ENCODE measurements at regions not wholly inside any gene's neighbourhood (a gene's known extent, or its start where the extent isn't known, plus 50 kb on each side); places are given as distances from the start of the nearest gene placed in this dataset.

GRCh38 chr7:50166997-50167965 lies 74.2 kb upstream of the ZPBP start:
- no peak overlapping the region for H3K4me3 ChIP-seq
- H3K36me3 ChIP-seq = no peaks in the 10 kb centered on the region
- no peak for ATAC-seq
- no peaks in the 10 kb centered on the region for H3K4me1 ChIP-seq
- no peak overlapping the region for H3K27ac ChIP-seq
- no peaks in the 10 kb centered on the region for H3K27me3 ChIP-seq
- WGBS, 2 donors (ENCODE audit: low coverage in 1 of 2) = 47 to 89% methylated on average over 3 to 6 of the region's 13 CpGs
- no peaks in the 10 kb centered on the region for H3K9me3 ChIP-seq
- no peak for TF ChIP-seq CTCF (IDR thresholded peaks at IDR 0.05)
- TF ChIP-seq POLR2A (IDR thresholded peaks at IDR 0.05) = no peak
- no peak for TF ChIP-seq EP300 (IDR thresholded peaks at IDR 0.05)
- no peak for TF ChIP-seq POLR2AphosphoS5 (IDR thresholded peaks at IDR 0.05)

DNA sequence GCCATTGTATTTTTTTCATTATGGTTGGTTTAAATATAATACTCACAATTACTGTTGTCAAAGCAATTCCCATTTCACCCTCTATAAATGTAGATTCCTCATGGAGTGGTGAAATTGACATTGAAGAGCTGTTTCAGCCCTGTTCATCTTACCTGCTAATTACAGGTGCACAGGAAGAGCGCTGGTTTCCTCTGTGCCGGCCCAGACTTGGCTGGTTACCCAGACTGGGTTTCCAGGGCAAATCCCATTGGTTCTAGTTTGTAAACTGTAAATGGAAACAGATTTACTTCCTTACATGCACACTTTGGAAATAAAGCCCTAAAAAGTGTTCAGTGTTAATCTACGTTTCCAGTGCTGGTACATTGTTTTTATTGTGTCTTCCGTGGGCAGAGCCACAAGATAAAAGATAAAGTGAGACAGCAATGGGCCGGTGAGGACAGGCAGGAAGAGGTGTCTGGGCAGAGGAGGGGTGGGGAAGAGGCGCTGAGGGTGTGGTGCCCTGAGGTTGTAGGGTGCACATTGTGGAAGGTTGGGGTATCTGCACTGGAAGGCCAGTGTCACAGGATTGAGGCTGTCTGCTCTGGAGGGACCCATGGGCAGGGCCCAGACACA lies 71.6 kb upstream of the ZPBP start:
- Histone ChIP-seq H3K4me3 (no peak overlapping the region), H3K9me3 (no peaks in the 10 kb centered on the region), H3K27me3 (no peaks in the 10 kb centered on the region), H3K27ac (no peak overlapping the region), H3K36me3 (no peaks in the 10 kb centered on the region), H3K4me1 (no peaks in the 10 kb centered on the region)
- no peak for TF ChIP-seq POLR2A (IDR thresholded peaks at IDR 0.05)
- no peak for TF ChIP-seq POLR2AphosphoS5 (IDR thresholded peaks at IDR 0.05)
- no peak for TF ChIP-seq EP300 (IDR thresholded peaks at IDR 0.05)
- no peak for TF ChIP-seq CTCF (IDR thresholded peaks at IDR 0.05)
- 71 to 100% methylated on average over 1 to 6 of the region's 6 CpGs for WGBS, 2 donors (ENCODE audit: low coverage in 1 of 2)
- no peak for ATAC-seq

DNA sequence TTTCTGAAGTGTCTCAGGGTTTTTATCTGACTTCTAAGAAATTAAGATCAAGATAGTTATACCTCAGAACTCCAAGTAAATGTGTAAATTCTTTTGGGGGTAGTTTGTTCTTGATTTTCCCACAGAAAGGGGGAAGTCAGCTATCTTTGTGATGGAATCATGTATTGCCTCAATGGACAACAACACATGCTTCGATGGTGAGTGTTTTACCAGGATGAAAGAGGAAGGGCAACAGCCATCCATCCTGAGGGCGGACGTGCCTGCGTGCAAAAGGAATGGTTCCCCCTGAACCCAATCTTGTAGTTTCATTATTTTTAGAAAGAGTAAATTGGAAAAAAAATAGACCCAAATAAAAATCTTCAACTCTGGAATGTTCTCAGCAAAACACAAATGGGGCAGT lies 67.2 kb upstream of the ZPBP start:
- TF ChIP-seq CTCF (IDR thresholded peaks at IDR 0.05) = no peak
- no peak for TF ChIP-seq POLR2AphosphoS5 (IDR thresholded peaks at IDR 0.05)
- no peak for TF ChIP-seq POLR2A (IDR thresholded peaks at IDR 0.05)
- TF ChIP-seq EP300 (IDR thresholded peaks at IDR 0.05) = no peak
- H3K9me3 ChIP-seq = no peaks in the 10 kb centered on the region
- H3K36me3 ChIP-seq = no peaks in the 10 kb centered on the region
- no peak overlapping the region for H3K4me3 ChIP-seq
- no peak for ATAC-seq
- H3K4me1 ChIP-seq = no peaks in the 10 kb centered on the region
- 81% methylated on average over 4 of the region's 4 CpGs; no CpG with 5 or more reads in 1 of the 2 donors for WGBS, 2 donors (ENCODE audit: low coverage in 1 of 2)
- H3K27ac ChIP-seq = no peak overlapping the region
- peaks cover 15% of the 10 kb centered on the region for H3K27me3 ChIP-seq

DNA sequence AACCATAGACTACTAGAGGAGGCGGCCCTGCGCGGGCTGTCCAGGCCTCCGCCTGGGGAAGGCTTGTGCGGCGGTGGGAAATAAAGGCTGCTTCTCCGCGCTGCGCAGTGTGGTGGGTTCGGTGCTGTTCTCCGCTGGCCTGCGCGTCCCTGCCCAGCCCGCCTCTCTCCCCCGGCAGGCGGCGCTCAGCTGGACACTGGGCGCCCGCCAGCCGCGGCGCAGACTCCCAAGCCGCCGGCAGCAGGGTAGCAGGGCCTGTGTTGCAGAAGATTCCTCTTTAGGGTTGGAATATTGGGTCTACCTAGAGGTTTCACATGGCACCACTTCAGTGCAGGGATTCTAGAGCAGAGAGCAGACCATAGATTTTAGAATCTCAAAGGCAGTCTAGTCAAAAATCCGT lies 66.1 kb upstream of the ZPBP start:
- Histone ChIP-seq H3K9me3 (no peaks in the 10 kb centered on the region), H3K27me3 (peaks cover 15% of the 10 kb centered on the region), H3K4me1 (no peaks in the 10 kb centered on the region), H3K27ac (no peak overlapping the region), H3K4me3 (no peak overlapping the region), H3K36me3 (no peaks in the 10 kb centered on the region)
- 97% methylated on average over 7 of the region's 25 CpGs; no CpG with 5 or more reads in 1 of the 2 donors for WGBS, 2 donors (ENCODE audit: low coverage in 1 of 2)
- no peak for ATAC-seq
- TF ChIP-seq CTCF (IDR thresholded peaks at IDR 0.05) (no peak), EP300 (IDR thresholded peaks at IDR 0.05) (no peak), POLR2A (IDR thresholded peaks at IDR 0.05) (no peak), POLR2AphosphoS5 (IDR thresholded peaks at IDR 0.05) (no peak)
